ENCODE measurements at regions not wholly inside any gene's neighbourhood (a gene's known extent, or its start where the extent isn't known, plus 50 kb on each side); places are given as distances from the start of the nearest gene placed in this dataset.

DNA sequence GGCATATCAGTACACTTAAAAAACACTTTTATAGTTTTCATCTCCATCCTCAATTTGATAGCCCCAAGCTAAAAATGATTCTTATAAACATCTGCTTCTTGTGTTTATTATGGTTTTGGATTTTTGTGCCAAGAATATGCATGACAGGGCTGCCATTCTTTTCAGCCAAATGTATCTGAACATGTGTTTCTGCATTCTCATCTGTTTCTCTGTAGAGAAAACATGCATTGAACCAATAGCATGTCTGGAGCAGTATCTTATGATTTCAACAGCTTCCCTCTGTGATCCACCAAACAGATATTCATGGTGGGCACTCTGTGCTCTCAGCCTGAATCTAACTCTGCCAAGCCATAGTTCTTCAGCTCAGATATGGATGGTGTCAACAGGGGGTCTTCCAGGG, 99.3 kb upstream of the ERCC6L2 start:
- TF ChIP-seq, protein P1, sequence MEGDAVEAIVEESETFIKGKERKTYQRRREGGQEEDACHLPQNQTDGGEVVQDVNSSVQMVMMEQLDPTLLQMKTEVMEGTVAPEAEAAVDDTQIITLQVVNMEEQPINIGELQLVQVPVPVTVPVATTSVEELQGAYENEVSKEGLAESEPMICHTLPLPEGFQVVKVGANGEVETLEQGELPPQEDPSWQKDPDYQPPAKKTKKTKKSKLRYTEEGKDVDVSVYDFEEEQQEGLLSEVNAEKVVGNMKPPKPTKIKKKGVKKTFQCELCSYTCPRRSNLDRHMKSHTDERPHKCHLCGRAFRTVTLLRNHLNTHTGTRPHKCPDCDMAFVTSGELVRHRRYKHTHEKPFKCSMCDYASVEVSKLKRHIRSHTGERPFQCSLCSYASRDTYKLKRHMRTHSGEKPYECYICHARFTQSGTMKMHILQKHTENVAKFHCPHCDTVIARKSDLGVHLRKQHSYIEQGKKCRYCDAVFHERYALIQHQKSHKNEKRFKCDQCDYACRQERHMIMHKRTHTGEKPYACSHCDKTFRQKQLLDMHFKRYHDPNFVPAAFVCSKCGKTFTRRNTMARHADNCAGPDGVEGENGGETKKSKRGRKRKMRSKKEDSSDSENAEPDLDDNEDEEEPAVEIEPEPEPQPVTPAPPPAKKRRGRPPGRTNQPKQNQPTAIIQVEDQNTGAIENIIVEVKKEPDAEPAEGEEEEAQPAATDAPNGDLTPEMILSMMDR (IDR thresholded peaks at IDR 0.05) = no peak
- no peak for TF ChIP-seq POLR2A (IDR thresholded peaks at IDR 0.05)
